GM04504 (cell line): ENCODE measurements at regions not wholly inside any gene's neighbourhood (a gene's known extent, or its start where the extent isn't known, plus 50 kb on each side); places are given as distances from the start of the nearest gene placed in this dataset.
"Not testable (repeated sequence)": the region's sequence is repeated elsewhere in the genome, so short reads cannot be mapped to it uniquely, and the experiment has no call there.

ENCODE experiments used
- DNase-seq: peaks from one replicate; pipeline ENCODE4 v3.0.0-alpha.2; 2012; ENCODE audit warnings: low read depth

GRCh38 chr14:55807053-55807880, 227.3 kb downstream of the KTN1 start:
- DNase-seq: no peak

GRCh38 chr14:55807881-55808379, 227.9 kb downstream of the KTN1 start:
- DNase-seq: no peak

- no peak for DNase-seq
Measured at GRCh38 chr14:55813630-55814029, 233.6 kb downstream of the KTN1 start.

- no peak for DNase-seq
Measured at GRCh38 chr14:55814064-55814463, 234.1 kb downstream of the KTN1 start.

- no peak for DNase-seq
Measured at GRCh38 chr14:55814873-55815272, 234.9 kb downstream of the KTN1 start.

GRCh38 chr14:55816225-55816624, 236.2 kb downstream of the KTN1 start:
- DNase-seq: no peak

- DNase-seq: no peak
Measured at GRCh38 chr14:55819610-55820304, 239.8 kb downstream of the KTN1 start.

- DNase-seq: no peak
Measured at GRCh38 chr14:55822906-55823305, 242.9 kb downstream of the KTN1 start.

- DNase-seq: no peak
Measured at GRCh38 chr14:55832122-55832911, 252.3 kb downstream of the KTN1 start.

GRCh38 chr14:55832974-55833373, 253.0 kb downstream of the KTN1 start:
- no peak for DNase-seq

- DNase-seq: no peak
Measured at GRCh38 chr14:55834390-55834789, 254.4 kb downstream of the KTN1 start.

GRCh38 chr14:55835985-55836384, 256.0 kb downstream of the KTN1 start:
- no peak for DNase-seq

- no peak for DNase-seq
Measured at GRCh38 chr14:55837467-55837866, 257.5 kb downstream of the KTN1 start.

GRCh38 chr14:55838529-55839052, 258.6 kb downstream of the KTN1 start:
- no peak for DNase-seq

- DNase-seq: not testable (repeated sequence)
Measured at GRCh38 chr14:55839301-55839947, 259.4 kb downstream of the KTN1 start.

- DNase-seq: no peak
Measured at GRCh38 chr14:55840821-55841220, 260.8 kb downstream of the KTN1 start.

- no peak for DNase-seq
Measured at GRCh38 chr14:55841625-55842024, 261.6 kb downstream of the KTN1 start.

GRCh38 chr14:55843718-55844403, 263.9 kb downstream of the KTN1 start:
- DNase-seq: no peak

GRCh38 chr14:55845963-55846825, 266.2 kb downstream of the KTN1 start:
- no peak for DNase-seq

GRCh38 chr14:55846826-55847446, 266.9 kb downstream of the KTN1 start:
- peak; percentile 53 for DNase-seq
